Activated naive CD8-positive, alpha-beta T cell treated with anti-CD3 and anti-CD28 coated beads, Interleukin-2, amount 10 ng/mL, durations not matched to agents 7 days and 5 days (primary cell): ENCODE measurements at regions not wholly inside any gene's neighbourhood (a gene's known extent, or its start where the extent isn't known, plus 50 kb on each side); places are given as distances from the start of the nearest gene placed in this dataset.

Source experiments
- ATAC-seq: fragments of 150-1000 bp; cut with Tn5 transposase; one replicate; pipeline ENCODE4 v1.10.0; 2021; ENCODE audit warnings: low read depth, moderate library complexity
- POLR2A ChIA-PET: fragments of 350-600 bp; sonication (Branson Sonifier 250); formaldehyde crosslinking; loops from one replicate; lab custom pipeline; 2021; ENCODE audit warnings: antibody characterized with exemption; lab: Charles Lee
- DNase-seq: peaks from one replicate; pipeline ENCODE4 v3.0.0; 2021
- H3K27ac Mint-ChIP-seq: one replicate; pipeline ENCODE4 v1.8.0; 2022; ENCODE audit warnings: mild to moderate bottlenecking, mixed read lengths
- H3K27me3 Mint-ChIP-seq: one replicate; pipeline ENCODE4 v1.8.0; 2022; ENCODE audit warnings: mild to moderate bottlenecking, moderate library complexity, mixed read lengths
- H3K36me3 Mint-ChIP-seq: one replicate; pipeline ENCODE4 v1.8.0; 2021; ENCODE audit warnings: mild to moderate bottlenecking, mixed read lengths
- H3K4me1 Mint-ChIP-seq: one replicate; pipeline ENCODE4 v1.8.0; 2021; ENCODE audit warnings: mixed read lengths
- H3K4me3 Mint-ChIP-seq: one replicate; pipeline ENCODE4 v1.8.0; 2022; ENCODE audit warnings: mild to moderate bottlenecking, moderate library complexity, mixed read lengths
- H3K9me3 Mint-ChIP-seq: one replicate; pipeline ENCODE4 v1.8.0; 2021; ENCODE audit warnings: mixed read lengths

DNA sequence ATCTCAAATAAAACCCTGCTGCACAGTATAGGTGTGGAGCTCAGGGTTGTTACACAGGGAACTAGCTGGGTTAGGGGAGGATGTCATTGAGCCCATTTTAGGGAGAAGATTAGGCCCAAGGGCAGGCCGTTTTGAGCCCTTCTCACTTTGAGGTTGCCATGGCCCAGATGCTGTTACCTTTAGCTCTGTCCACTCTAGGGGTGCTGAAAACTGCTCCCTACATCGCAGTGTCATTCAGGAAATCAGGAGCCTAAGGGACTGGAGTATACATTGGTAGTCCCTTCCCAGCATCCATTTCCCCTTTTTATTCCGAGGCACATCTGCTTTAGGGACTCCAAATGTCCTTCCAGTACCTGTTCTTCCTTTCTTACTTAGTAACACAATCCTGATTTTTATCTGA, 79.0 kb upstream of the SELENOK start:
- peaks cover 19% of the 10 kb centered on the region for H3K9me3 Mint-ChIP-seq
- H3K27ac Mint-ChIP-seq, result no peak overlapping the region
- no peak for ATAC-seq
- H3K27me3 Mint-ChIP-seq, result no peaks in the 10 kb centered on the region
- no peak for DNase-seq
- peaks cover 3% of the 10 kb centered on the region for H3K4me1 Mint-ChIP-seq
- no peak overlapping the region for H3K4me3 Mint-ChIP-seq
- POLR2A ChIA-PET, result no interaction called here
- H3K36me3 Mint-ChIP-seq, result no peaks in the 10 kb centered on the region

DNA sequence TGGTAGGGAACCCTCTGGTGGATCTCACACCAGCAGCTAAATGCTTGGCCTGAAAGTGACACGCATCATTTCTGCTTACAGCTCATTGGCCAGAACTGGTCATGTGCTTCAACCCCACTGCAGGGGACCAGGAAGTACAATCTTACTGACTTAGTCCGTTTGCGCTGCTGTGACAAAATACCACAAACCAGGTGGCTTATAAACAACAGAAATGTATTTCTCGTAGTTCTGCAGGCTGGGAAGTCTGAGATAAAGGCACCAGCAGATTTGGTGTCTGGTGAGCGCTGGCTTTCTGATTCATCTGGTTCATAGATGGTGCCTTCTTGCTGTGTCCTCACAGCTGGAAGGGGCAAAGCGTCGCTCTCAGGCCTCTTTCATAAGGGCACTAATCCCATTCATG, 77.4 kb upstream of the SELENOK start:
- no peaks in the 10 kb centered on the region for H3K27me3 Mint-ChIP-seq
- H3K9me3 Mint-ChIP-seq, result peaks cover 13% of the 10 kb centered on the region
- DNase-seq, result no peak
- no peak for ATAC-seq
- H3K4me1 Mint-ChIP-seq, result peaks cover under 1% of the 10 kb centered on the region
- H3K27ac Mint-ChIP-seq, result no peak overlapping the region
- H3K36me3 Mint-ChIP-seq, result no peaks in the 10 kb centered on the region
- H3K4me3 Mint-ChIP-seq, result no peak overlapping the region
- POLR2A ChIA-PET, result no interaction called here

DNA sequence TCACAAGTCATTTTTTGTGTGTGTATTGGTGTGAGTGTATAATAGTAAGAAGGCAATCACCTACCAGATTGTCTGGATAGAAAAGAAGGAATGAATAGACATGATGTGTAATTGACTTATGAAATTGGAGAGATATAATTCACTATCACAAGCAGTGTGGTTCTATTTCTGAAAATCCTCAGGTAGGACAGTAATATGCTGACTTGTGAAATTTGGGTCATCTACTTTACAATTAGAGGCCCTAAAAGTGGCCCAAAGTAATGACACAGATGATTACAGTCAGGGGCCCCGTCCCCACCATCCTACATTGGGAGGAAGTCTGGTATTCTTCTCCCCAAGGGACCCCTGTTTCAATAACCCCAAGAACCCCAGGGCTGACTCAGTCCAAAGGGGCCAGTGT, 73.6 kb upstream of the SELENOK start:
- Mint-ChIP-seq H3K27ac (no peak overlapping the region), H3K27me3 (peaks cover 5% of the 10 kb centered on the region), H3K9me3 (no peaks in the 10 kb centered on the region), H3K4me1 (no peaks in the 10 kb centered on the region), H3K4me3 (no peak overlapping the region), H3K36me3 (no peaks in the 10 kb centered on the region)
- POLR2A ChIA-PET, result no interaction called here
- ATAC-seq (no peak), DNase-seq (no peak)

DNA sequence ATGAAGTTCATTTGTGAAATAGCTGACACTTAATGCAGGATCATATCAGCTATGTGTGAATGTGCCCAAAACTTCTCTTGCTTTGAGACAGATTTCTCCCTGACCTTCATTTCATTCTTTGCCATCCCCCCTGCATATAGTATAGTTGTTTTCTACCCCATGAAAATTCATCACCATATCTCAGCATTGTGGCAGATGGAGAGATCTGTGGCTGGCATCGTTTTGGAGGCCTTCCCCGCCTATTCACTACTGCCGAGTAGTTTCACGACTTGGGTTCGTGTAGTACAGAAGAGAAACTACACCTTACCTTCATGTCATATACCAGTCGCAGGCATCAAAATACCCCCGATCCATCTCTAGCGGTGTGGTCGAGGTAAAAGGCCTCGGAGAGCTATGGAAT, 66.2 kb upstream of the SELENOK start:
- H3K36me3 Mint-ChIP-seq, result no peaks in the 10 kb centered on the region
- DNase-seq (no peak), ATAC-seq (no peak)
- H3K27ac Mint-ChIP-seq, result no peak overlapping the region
- H3K27me3 Mint-ChIP-seq, result peaks cover 9% of the 10 kb centered on the region
- H3K4me1 Mint-ChIP-seq, result no peaks in the 10 kb centered on the region
- no peaks in the 10 kb centered on the region for H3K9me3 Mint-ChIP-seq
- POLR2A ChIA-PET, result no interaction called here
- H3K4me3 Mint-ChIP-seq, result no peak overlapping the region

DNA sequence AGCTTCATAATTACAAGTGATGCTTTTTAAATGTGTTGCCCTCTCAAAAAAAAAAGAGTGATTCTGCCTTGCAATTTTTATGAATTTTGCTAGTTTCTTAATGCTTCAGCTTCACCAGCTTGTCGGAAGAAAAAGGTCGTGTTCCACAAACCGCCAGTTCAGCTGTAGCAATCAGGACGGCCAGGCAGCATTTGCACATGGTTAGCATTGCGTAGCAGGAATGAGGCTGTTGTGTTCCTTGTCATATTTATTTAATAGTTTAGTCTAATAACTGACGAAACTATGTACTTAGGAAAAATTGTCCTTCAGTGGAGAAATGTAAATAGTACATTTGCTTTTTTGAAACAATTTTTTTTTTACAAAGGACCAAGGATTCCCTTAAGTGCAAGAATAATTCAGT, 64.9 kb upstream of the SELENOK start:
- Mint-ChIP-seq H3K27me3 (peaks cover 14% of the 10 kb centered on the region), H3K9me3 (no peaks in the 10 kb centered on the region), H3K4me1 (no peaks in the 10 kb centered on the region), H3K36me3 (no peaks in the 10 kb centered on the region), H3K27ac (no peak overlapping the region), H3K4me3 (no peak overlapping the region)
- DNase-seq (no peak), ATAC-seq (no peak)
- POLR2A ChIA-PET, result no interaction called here

DNA sequence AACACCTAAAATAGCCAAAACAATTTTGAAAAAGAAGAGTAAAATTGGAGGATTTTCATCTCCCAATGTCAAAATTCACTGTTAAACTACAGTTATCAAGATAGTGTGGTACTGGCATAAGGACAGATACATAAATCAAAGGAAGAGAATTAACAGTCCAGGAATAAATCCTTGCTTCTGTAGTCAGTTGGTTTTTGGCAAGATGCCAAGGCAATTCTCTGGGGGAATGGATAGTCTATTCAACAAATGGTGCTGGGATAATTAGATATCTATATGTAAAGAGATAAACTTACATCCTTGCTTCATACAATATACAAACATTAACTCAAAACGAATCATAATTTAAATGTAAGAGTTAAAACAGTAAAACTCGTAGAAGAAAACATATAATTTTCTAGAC, 57.9 kb upstream of the SELENOK start:
- no peaks in the 10 kb centered on the region for H3K4me1 Mint-ChIP-seq
- peaks cover 9% of the 10 kb centered on the region for H3K27me3 Mint-ChIP-seq
- ATAC-seq (no peak), DNase-seq (no peak)
- H3K4me3 Mint-ChIP-seq, result no peak overlapping the region
- peaks cover 15% of the 10 kb centered on the region for H3K9me3 Mint-ChIP-seq
- no peaks in the 10 kb centered on the region for H3K36me3 Mint-ChIP-seq
- no peak overlapping the region for H3K27ac Mint-ChIP-seq
- POLR2A ChIA-PET, result no interaction called here

DNA sequence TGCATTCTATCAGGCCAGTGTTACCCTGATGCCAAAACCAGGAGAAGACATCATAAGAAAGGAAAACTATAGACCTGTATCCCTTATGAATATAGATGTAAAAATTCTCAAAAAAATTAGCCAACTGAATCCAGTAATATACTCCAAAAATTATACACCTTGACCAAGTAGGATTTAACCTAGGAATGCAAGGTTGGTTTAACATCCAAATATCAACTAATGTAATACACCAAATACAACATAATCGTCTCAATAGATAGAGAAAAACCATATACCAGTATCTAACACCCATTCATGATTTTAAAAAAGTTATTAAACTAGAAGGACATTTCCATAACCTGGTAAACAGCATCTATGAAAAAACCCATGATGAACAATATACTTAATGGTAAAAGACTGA, 56.5 kb upstream of the SELENOK start:
- ATAC-seq, result no peak
- peaks cover 15% of the 10 kb centered on the region for H3K9me3 Mint-ChIP-seq
- H3K27me3 Mint-ChIP-seq, result peaks cover 9% of the 10 kb centered on the region
- POLR2A ChIA-PET, result no interaction called here
- H3K27ac Mint-ChIP-seq, result no peak overlapping the region
- H3K4me3 Mint-ChIP-seq, result no peak overlapping the region
- no peaks in the 10 kb centered on the region for H3K36me3 Mint-ChIP-seq
- H3K4me1 Mint-ChIP-seq, result no peaks in the 10 kb centered on the region
- DNase-seq, result no peak

DNA sequence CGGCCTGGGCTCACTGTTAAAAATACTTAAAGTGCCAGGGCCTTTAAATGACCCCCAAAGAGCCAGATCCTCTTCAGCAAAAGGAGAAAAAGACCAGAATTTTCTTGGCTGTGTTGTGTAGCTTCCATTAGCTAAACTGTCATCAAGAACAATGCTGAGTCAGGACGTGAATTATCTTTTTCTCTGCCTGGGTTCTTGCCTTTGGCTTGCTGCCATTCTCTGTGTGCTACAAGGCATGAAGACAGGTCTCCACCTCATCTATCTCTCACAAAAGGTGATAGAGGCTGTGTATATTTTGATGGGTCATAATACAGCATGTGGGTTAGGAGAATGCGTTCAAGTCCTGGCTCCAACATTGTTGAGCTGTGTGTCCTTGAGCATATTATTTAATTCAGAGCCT, 52.4 kb upstream of the SELENOK start:
- Mint-ChIP-seq H3K9me3 (peaks cover 15% of the 10 kb centered on the region), H3K4me1 (no peaks in the 10 kb centered on the region), H3K27ac (no peak overlapping the region), H3K27me3 (peaks cover 7% of the 10 kb centered on the region), H3K36me3 (no peaks in the 10 kb centered on the region), H3K4me3 (no peak overlapping the region)
- DNase-seq (no peak), ATAC-seq (no peak)
- POLR2A ChIA-PET, result no interaction called here

DNA sequence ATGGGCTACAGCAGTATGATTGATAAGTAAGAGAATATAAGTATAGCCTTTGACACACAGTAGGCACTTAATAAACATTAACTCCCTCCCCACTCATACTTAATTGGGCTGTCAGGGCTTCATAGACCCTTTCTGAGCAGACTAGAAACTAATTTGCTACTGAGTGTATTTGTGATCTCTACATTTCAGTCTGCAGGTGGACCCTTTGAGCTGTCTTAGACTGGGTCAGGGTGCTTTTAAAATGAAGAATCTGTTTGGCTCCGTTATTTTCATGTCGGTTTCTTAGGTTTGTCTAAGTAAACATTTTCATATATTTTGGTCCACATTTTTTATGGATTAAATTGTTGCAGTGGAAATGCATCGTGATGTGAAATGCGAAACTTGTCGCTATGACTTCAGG, 50.3 kb upstream of the SELENOK start:
- POLR2A ChIA-PET, result no interaction called here
- DNase-seq (no peak), ATAC-seq (no peak)
- H3K4me1 Mint-ChIP-seq, result no peaks in the 10 kb centered on the region
- peaks cover 11% of the 10 kb centered on the region for H3K9me3 Mint-ChIP-seq
- H3K27ac Mint-ChIP-seq, result no peak overlapping the region
- H3K27me3 Mint-ChIP-seq, result peaks cover 7% of the 10 kb centered on the region
- H3K36me3 Mint-ChIP-seq, result no peaks in the 10 kb centered on the region
- H3K4me3 Mint-ChIP-seq, result no peak overlapping the region
